ENCODE measurements at regions not wholly inside any gene's neighbourhood (a gene's known extent, or its start where the extent isn't known, plus 50 kb on each side); places are given as distances from the start of the nearest gene placed in this dataset.

- no peak for ATAC-seq
- TF ChIP-seq ZFP30 (CRISPR knock-in tag; IDR thresholded peaks at IDR 0.05), result no peak
- TF ChIP-seq ZC3H10 (CRISPR knock-in tag; IDR thresholded peaks at IDR 0.05), result no peak
- TF ChIP-seq SNAI2 (CRISPR knock-in tag; IDR thresholded peaks at IDR 0.05), result no peak
- TF ChIP-seq TSHZ2 (CRISPR knock-in tag; IDR thresholded peaks at IDR 0.05), result no peak
- no peak for TF ChIP-seq ARNTL (CRISPR knock-in tag; IDR thresholded peaks at IDR 0.05; ENCODE audit: borderline replicate concordance, low read depth)
These were observed 590.0 kb upstream of the DIAPH2 start for GRCh38 chrX:96094616-96095015.

- TF ChIP-seq GLIS3 (CRISPR knock-in tag; IDR thresholded peaks at IDR 0.05) (no peak), ZNF70 (CRISPR knock-in tag; IDR thresholded peaks at IDR 0.05) (no peak), TSHZ2 (CRISPR knock-in tag; IDR thresholded peaks at IDR 0.05) (no peak), ZFP30 (CRISPR knock-in tag; IDR thresholded peaks at IDR 0.05) (no peak), ZC3H10 (CRISPR knock-in tag; IDR thresholded peaks at IDR 0.05) (no peak), POU6F1 (CRISPR knock-in tag; IDR thresholded peaks at IDR 0.05; ENCODE audit: borderline replicate concordance, low read depth) (no peak), ISL1 (CRISPR knock-in tag; IDR thresholded peaks at IDR 0.05) (no peak), PPARA (CRISPR knock-in tag; IDR thresholded peaks at IDR 0.05; ENCODE audit: borderline replicate concordance) (no peak), RARB (CRISPR knock-in tag; IDR thresholded peaks at IDR 0.05) (no peak), PATZ1 (CRISPR knock-in tag; IDR thresholded peaks at IDR 0.05; ENCODE audit: borderline replicate concordance) (no peak), CREB5 (CRISPR knock-in tag; IDR thresholded peaks at IDR 0.05; ENCODE audit: low read depth) (no peak), OSR1 (CRISPR knock-in tag; IDR thresholded peaks at IDR 0.05) (no peak), TOX (CRISPR knock-in tag; IDR thresholded peaks at IDR 0.05; ENCODE audit: borderline replicate concordance) (no peak), TCF4 (CRISPR knock-in tag; IDR thresholded peaks at IDR 0.05; ENCODE audit: borderline replicate concordance) (no peak), SNAI2 (CRISPR knock-in tag; IDR thresholded peaks at IDR 0.05) (no peak), ZNF565 (CRISPR knock-in tag; conservative IDR thresholded peaks at IDR 0.05; ENCODE audit: low read depth) (no peak), ZFP3 (CRISPR knock-in tag; IDR thresholded peaks at IDR 0.05) (no peak), CSRNP3 (CRISPR knock-in tag; IDR thresholded peaks at IDR 0.05) (no peak)
- no peak for ATAC-seq
These were observed 586.2 kb upstream of the DIAPH2 start for GRCh38 chrX:96098471-96098870.

All from SK-N-SH treated with all-trans-retinoic acid at 6 μM for 48 hours (cell line).